HL-60 (cell line): ENCODE measurements at regions not wholly inside any gene's neighbourhood (a gene's known extent, or its start where the extent isn't known, plus 50 kb on each side); places are given as distances from the start of the nearest gene placed in this dataset.
"Not testable (repeated sequence)": the region's sequence is repeated elsewhere in the genome, so short reads cannot be mapped to it uniquely, and the experiment has no call there.

Experiments
- CTCF ChIP-seq: IDR thresholded peaks from one replicate; pipeline ENCODE4 v1.5.1; 2011; ENCODE audit warnings: low read length, control low read depth, inconsistent platforms; ENCODE audit not compliant: insufficient read depth
- GABPA ChIP-seq: IDR thresholded peaks from 2 replicates; pipeline ENCODE4 v1.6.1; 2012; ENCODE audit warnings: low read depth
- POLR2AphosphoS5 ChIP-seq: IDR thresholded peaks from 2 replicates; pipeline ENCODE4 v1.6.1; 2012; ENCODE audit warnings: low read depth
- REST ChIP-seq: IDR thresholded peaks from 2 replicates; pipeline ENCODE4 v1.6.1; 2012; ENCODE audit warnings: low read depth; ENCODE audit not compliant: insufficient replicate concordance
- SPI1 ChIP-seq: IDR thresholded peaks from 2 replicates; pipeline ENCODE4 v1.6.1; 2012; ENCODE audit warnings: low read depth, mild to moderate bottlenecking, borderline replicate concordance

GRCh38 chr9:86565603-86566002, 211.4 kb upstream of the TUT7 start:
- not testable (repeated sequence) for TF ChIP-seq CTCF, GABPA, POLR2AphosphoS5, REST
- peak; percentile 73; the same call in 1 of the 2 replicates for TF ChIP-seq SPI1
